ENCODE measurements at regions not wholly inside any gene's neighbourhood (a gene's known extent, or its start where the extent isn't known, plus 50 kb on each side); places are given as distances from the start of the nearest gene placed in this dataset.

DNA sequence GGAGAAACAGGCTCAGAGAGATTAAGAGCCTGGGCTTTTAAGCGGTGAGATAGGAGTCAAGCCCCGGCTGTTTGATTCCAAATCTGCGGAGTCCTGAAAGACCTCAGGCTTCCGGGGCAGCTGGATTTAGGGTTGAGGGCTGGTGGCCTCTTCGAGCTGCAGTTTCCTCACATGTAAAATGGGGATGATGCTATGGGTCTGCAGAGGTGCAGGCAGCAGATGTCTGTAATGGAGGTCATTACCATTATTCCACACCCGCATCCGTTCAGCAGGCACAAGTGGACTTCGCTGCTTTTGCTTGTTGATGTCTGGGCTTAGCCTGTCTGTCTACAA, 175.6 kb upstream of the HS6ST1 start:
- no peak overlapping the region for H3K4me3 ChIP-seq (ENCODE audit: control insufficient read depth, low read depth, low read length)
- DNase-seq (ENCODE audit: low read depth) = no peak
- TF ChIP-seq, protein P1, sequence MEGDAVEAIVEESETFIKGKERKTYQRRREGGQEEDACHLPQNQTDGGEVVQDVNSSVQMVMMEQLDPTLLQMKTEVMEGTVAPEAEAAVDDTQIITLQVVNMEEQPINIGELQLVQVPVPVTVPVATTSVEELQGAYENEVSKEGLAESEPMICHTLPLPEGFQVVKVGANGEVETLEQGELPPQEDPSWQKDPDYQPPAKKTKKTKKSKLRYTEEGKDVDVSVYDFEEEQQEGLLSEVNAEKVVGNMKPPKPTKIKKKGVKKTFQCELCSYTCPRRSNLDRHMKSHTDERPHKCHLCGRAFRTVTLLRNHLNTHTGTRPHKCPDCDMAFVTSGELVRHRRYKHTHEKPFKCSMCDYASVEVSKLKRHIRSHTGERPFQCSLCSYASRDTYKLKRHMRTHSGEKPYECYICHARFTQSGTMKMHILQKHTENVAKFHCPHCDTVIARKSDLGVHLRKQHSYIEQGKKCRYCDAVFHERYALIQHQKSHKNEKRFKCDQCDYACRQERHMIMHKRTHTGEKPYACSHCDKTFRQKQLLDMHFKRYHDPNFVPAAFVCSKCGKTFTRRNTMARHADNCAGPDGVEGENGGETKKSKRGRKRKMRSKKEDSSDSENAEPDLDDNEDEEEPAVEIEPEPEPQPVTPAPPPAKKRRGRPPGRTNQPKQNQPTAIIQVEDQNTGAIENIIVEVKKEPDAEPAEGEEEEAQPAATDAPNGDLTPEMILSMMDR (IDR thresholded peaks at IDR 0.05; ENCODE audit: control insufficient read depth, insufficient read depth, low read depth, low read length, missing control alignments) = no peak

DNA sequence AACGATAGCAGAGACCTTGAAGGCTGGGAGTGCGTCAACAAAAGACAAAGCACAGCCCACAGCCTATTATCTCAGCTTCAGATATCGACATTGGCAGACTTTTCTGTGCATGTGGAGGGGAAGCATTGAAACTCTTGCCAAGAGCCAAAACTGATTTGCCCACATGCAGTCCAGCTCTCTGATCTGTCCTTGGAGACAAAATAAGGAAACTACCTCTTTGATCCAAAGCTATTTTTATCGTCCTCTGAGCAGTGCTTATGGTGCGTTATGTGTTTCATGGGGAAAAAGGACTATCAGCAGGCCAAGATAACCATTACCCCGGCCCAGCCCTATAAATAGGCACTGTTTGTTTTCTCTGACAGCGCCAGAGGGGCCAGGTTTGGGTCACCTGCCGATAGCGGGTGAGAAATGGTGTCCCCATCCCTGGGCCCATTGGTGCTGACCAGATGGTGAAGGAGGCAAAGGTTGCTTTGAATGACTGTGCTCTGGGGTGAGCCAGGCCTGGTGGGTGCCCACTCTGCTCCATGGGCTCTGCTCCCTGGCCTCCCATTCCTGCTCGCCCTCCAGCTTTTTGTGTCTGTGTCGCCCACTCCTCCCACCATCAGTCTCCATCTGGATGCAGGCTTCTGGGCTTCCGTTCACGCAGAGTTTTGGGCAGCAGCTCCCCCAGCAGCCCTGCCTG, 176.1 kb upstream of the HS6ST1 start:
- no peak for DNase-seq (ENCODE audit: low read depth)
- TF ChIP-seq, protein P1 (IDR thresholded peaks at IDR 0.05; ENCODE audit: control insufficient read depth, insufficient read depth, low read depth, low read length, missing control alignments) = no peak
- no peak overlapping the region for H3K4me3 ChIP-seq (ENCODE audit: control insufficient read depth, low read depth, low read length)

DNA sequence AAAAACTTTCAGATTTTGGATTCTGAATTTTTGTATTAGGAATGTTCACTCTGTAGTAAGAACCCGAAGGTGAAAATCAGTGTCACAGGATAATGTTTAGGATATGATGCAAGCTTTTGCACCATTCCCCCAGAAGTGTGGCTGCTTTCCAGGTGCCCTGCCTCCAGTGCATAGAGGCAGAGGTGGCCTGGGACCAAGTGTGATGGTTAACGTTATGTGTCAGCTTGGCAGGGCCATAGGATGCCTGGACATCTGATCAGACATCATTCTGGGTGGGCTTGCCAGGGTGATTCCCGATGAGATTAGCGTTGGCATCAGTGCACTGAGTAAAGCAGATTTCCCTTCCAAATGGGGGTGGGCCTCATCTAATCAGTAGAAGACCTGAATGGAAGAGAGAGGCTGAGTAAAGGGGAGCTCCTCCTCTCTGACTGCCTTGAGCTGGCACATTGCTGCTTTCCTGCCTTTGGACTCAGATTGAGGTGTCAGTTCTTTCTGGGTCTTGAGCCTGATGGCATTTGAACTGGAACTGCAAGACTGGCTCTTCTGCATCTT, 177.4 kb upstream of the HS6ST1 start:
- H3K4me3 ChIP-seq (ENCODE audit: control insufficient read depth, low read depth, low read length) = no peak overlapping the region
- TF ChIP-seq, protein P1 (IDR thresholded peaks at IDR 0.05; ENCODE audit: control insufficient read depth, insufficient read depth, low read depth, low read length, missing control alignments) = no peak
- DNase-seq (ENCODE audit: low read depth) = no peak

DNA sequence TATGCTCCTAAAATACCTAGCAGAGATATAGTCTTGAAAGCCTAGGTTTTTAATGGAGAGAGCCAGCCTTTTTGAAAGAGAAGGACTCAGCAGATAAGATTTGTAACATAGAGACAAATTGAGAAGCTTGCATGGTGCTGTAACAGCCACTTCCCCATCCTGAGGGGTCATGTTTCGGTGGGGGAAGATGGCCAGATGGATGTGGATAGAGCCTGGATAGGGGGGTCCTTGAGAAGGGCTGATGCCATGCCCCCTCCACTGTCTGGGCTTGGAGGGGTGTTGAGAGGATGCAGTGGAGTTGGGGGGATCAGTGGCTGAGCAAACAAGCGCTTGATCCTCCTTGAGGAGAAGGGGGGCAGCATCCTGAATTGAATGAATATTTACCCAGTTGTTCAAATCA, 178.0 kb upstream of the HS6ST1 start:
- DNase-seq (ENCODE audit: low read depth) = no peak
- H3K4me3 ChIP-seq (ENCODE audit: control insufficient read depth, low read depth, low read length) = no peak overlapping the region
- TF ChIP-seq, protein P1 (IDR thresholded peaks at IDR 0.05; ENCODE audit: control insufficient read depth, insufficient read depth, low read depth, low read length, missing control alignments) = no peak

DNA sequence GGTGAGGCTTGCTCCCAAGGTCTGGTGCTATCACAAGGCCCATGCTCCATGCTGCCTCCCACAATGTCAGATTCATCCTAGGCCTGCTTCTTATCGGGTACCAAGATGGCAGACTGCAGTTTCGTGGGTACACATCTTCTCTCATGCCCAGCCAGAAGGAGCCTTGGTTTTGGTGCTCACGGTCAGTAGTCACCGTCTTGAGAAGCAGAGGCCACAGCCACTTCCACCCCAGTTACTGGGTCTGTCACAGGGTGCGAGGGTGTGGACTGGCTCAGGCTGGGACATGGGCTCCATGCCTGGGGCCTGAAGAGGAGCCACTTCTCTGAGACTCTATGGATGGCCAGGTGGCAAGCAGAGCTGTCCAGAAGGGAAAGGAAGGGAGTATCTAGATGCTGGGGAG, 178.8 kb upstream of the HS6ST1 start:
- DNase-seq (ENCODE audit: low read depth) = no peak
- TF ChIP-seq, protein P1 (IDR thresholded peaks at IDR 0.05; ENCODE audit: control insufficient read depth, insufficient read depth, low read depth, low read length, missing control alignments) = no peak
- no peak overlapping the region for H3K4me3 ChIP-seq (ENCODE audit: control insufficient read depth, low read depth, low read length)

DNA sequence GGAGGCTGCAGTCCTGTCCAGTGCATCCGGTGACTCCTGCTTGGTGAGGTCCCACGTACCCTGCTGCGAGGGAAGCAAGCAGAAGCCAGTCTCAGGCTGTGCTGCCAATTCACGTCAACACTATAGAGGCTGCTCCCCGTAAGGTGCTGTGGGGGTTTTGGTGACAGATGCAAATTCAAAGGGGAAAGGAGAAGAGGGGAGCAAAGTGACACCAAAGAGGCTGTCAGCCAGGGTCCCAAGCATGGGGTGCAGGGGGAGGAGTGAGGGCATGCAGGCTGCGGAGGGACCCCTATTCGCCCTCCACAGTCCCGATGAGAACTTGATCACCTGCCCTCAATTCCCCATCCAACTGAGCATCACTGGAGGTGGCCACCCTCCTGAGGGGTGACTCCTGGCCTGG, 179.4 kb upstream of the HS6ST1 start:
- H3K4me3 ChIP-seq (ENCODE audit: control insufficient read depth, low read depth, low read length) = no peak overlapping the region
- DNase-seq (ENCODE audit: low read depth) = no peak
- TF ChIP-seq, protein P1 (IDR thresholded peaks at IDR 0.05; ENCODE audit: control insufficient read depth, insufficient read depth, low read depth, low read length, missing control alignments) = no peak
